ENCODE measurements at regions not wholly inside any gene's neighbourhood (a gene's known extent, or its start where the extent isn't known, plus 50 kb on each side); places are given as distances from the start of the nearest gene placed in this dataset.
A peak's percentile ranks its signal among the peaks of the same experiment; 100 is the strongest.

DNA sequence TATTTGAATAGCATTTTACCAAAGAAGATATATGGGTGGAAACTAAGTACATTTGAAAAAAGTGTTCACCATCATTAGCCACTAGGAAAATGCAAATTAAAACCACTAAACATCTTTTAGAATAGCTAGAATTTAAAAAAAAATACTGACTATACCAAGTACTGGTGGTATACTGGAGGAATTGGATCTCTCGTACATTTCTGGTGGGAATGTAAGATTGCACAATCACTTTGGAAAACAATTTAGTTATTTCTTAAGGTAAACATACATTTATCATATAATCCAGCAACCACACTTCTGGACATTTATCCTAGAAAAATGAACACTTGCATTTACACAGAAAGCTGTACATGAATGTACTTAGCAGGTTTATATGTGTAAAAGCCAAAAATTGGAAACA, 303.5 kb downstream of the MID1IP1 start:
- H3K27ac ChIP-seq = no peak overlapping the region
- TF ChIP-seq, protein P1, sequence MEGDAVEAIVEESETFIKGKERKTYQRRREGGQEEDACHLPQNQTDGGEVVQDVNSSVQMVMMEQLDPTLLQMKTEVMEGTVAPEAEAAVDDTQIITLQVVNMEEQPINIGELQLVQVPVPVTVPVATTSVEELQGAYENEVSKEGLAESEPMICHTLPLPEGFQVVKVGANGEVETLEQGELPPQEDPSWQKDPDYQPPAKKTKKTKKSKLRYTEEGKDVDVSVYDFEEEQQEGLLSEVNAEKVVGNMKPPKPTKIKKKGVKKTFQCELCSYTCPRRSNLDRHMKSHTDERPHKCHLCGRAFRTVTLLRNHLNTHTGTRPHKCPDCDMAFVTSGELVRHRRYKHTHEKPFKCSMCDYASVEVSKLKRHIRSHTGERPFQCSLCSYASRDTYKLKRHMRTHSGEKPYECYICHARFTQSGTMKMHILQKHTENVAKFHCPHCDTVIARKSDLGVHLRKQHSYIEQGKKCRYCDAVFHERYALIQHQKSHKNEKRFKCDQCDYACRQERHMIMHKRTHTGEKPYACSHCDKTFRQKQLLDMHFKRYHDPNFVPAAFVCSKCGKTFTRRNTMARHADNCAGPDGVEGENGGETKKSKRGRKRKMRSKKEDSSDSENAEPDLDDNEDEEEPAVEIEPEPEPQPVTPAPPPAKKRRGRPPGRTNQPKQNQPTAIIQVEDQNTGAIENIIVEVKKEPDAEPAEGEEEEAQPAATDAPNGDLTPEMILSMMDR (conservative IDR thresholded peaks at IDR 0.05) = no peak

DNA sequence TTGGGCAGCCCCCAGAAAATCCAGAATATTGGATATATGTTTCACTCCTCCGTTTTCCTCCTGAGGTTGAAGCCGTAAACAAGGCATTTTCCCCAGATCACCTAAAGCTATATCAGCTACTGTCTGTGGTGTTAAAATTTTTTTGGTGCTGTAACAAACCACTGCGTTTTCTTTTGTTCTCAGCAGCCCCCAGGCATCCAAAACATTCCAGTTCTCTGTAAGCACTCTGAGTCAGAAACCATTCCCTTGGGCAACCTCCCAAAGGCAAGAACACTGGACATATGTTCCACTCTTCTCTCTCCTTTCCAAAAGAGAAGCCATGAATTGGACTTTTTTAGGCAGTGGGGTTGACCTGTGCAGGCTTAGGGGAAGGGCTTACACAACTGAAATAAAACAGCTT, 310.9 kb downstream of the MID1IP1 start:
- TF ChIP-seq, protein P1 (conservative IDR thresholded peaks at IDR 0.05) = no peak
- H3K27ac ChIP-seq = no peak overlapping the region

DNA sequence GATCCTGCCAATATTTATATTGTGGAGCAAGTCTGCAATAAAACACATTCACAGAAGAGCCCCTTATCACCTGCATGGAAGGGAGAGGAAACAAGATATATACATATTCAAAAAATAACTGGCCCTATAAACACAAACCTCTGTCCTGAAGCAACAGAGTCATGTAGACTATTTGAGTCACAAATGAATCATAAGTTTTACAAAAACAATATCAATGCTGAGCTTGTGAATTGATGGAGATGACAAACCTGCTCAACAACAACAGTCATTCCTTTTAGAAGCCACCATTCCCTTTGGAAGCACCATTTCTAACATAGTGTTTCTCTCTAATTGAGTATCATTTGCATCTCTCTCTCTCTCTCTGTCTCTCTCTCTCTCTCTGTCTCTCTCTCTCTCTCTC, 313.9 kb downstream of the MID1IP1 start:
- H3K27ac ChIP-seq = no peak overlapping the region
- TF ChIP-seq, protein P1 (conservative IDR thresholded peaks at IDR 0.05) = no peak

DNA sequence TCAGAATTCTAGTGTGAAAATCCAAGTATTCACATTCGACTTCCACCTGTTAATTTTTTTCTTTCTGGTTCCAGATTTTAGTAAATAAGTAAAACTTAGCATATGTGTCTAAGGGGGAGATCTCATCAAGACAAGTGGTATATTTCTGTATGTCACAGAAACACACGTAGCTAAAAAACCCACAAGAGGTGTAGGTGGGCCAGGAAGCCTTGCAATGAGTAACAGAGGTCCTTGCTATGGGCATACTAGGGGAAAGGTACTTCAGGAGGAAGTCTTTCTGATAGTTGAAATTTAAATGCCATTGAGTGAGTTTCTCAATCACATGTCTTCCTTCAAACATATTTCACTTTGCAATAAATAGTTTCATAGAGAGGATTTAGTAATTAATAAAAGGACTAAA, 315.8 kb downstream of the MID1IP1 start:
- TF ChIP-seq, protein P1 (conservative IDR thresholded peaks at IDR 0.05) = no peak
- no peak overlapping the region for H3K27ac ChIP-seq

DNA sequence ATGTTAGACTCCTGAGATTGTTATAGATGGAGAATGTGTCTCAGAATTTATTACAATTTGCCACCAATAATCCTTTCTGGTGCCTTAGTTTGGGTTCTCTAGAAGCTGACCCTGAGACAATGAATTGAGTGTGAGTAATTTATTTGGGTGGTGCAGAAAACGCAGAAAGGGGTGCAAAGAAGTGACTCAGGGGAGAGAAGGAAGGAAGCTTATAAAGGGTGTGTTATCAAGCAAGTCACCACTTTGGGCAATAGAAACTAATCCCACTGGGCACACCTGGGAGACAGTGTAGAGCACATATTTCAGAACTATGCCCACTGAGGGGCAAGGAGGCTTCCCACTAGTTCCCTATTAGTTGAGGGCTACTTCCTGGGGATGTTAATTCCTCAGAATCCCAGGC, 320.6 kb downstream of the MID1IP1 start:
- TF ChIP-seq, protein P1 (conservative IDR thresholded peaks at IDR 0.05) = no peak
- H3K27ac ChIP-seq = no peak overlapping the region

DNA sequence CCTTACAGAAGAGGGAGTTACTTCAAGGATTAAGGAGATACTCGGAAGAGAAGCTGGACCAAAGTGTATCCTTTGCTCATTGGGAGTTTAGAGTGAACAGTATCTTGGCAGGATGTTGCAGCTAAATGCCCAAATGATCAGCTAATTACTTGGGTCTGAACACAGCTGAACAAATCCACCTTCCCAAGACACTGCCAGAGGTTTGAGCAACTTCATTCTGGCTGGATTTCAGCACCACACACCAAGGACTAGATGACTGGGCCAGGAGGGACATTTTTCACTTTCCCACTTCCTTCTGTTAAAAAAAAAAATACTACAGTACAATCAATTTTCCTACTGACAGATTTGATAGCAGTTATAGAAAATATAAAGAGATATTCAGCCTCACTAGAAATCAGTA, 324.6 kb downstream of the MID1IP1 start:
- H3K27ac ChIP-seq = no peak overlapping the region
- TF ChIP-seq, protein P1 (conservative IDR thresholded peaks at IDR 0.05) = no peak

DNA sequence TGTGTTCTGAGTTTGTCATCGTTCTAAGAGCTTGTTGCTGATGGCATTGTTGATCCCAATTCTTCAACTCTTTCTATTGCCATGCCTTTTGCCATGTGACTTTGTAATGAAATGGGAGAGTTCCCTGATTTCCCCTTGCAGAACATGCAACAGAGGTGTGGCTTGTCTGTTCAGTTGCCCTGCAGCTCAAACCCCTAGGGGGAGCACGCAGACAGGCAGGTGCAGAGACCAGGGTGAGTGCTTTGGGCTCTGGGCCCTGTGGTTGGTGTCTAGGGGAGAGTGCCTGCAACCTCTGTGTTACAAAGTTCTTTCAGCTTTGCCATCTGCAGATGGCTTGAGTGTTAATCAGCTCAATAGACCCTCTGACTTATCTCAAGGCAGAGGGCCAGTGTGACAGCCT, 332.7 kb downstream of the MID1IP1 start:
- H3K27ac ChIP-seq = no peak overlapping the region
- TF ChIP-seq, protein P1 (conservative IDR thresholded peaks at IDR 0.05) = peak; percentile 64

Measured in VCaP (cell line).